ENCODE measurements at regions not wholly inside any gene's neighbourhood (a gene's known extent, or its start where the extent isn't known, plus 50 kb on each side); places are given as distances from the start of the nearest gene placed in this dataset.
A peak's percentile ranks its signal among the peaks of the same experiment; 100 is the strongest.

DNA sequence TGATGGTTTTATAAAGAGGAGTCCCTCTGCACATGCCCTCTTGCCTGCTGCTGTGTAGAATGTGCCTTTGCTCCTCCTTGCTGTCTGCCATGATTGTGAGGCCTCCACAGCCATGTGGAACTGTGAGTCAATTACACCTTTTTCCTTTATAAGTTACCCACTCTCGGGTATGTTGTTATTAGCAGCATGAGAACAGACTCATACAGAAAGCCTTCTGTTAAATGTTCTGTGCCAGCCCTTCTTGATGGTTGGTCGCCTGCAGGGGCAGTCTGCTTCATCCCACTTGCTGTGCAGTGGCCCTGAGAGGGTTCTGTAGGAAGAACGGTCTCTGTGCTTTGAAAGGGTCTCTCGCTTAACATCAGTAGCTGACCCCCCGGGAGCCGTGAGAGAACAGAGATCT is 248.9 kb upstream of the IGFBP3 start:
- no peak overlapping the region for H3K27ac Mint-ChIP-seq (ENCODE audit: unreplicated experiment)

DNA sequence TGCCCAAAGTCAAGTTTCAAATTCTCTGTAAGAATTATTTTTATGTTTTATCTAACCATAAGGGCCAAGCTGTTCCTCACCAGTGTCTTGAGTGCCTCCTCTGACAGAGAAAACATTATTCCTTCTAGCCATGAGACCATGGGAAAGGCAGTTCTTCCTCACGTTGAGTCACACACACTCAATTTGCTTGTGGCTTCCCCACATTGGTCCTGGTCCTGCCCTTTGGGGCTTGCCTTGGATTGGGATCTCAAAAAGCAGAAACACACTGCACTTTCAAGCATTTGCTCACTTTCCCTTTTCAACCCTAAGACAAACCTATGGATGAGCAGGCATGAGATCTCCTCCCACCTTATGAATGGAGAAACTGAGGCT is 248.3 kb upstream of the IGFBP3 start:
- no peaks in the 10 kb centered on the region for H4K20me1 ChIP-seq (ENCODE audit: insufficient read depth, low read length)
- H2AFZ ChIP-seq (ENCODE audit: low read depth, low read length) = no peak overlapping the region
- H3K9ac ChIP-seq (ENCODE audit: low read length) = no peak overlapping the region
- Mint-ChIP-seq H3K4me3 (ENCODE audit: unreplicated experiment) (no peak overlapping the region), H3K36me3 (ENCODE audit: low read depth, unreplicated experiment) (no peaks in the 10 kb centered on the region), H3K27me3 (ENCODE audit: low read depth, unreplicated experiment) (no peaks in the 10 kb centered on the region), H3K9me3 (ENCODE audit: unreplicated experiment) (no peaks in the 10 kb centered on the region), H3K27ac (ENCODE audit: unreplicated experiment) (no peak overlapping the region), H3K4me1 (ENCODE audit: low read depth, unreplicated experiment) (peaks cover 21% of the 10 kb centered on the region)
- peaks cover 24% of the 10 kb centered on the region for H3K4me1 ChIP-seq (ENCODE audit: insufficient read depth, low read length)
- no peak overlapping the region for H3K4me2 ChIP-seq (ENCODE audit: low read length)
- DNase-seq (ENCODE audit: low read depth) (no peak), FAIRE-seq (no peak)
- no peaks in the 10 kb centered on the region for H3K9me3 ChIP-seq (ENCODE audit: insufficient read depth, low read depth, low read length)
- H3K79me2 ChIP-seq (ENCODE audit: insufficient read depth, low read length) = no peaks in the 10 kb centered on the region
- no peaks in the 10 kb centered on the region for H3K36me3 ChIP-seq (ENCODE audit: insufficient read depth, low read length)
- H3K27me3 ChIP-seq (ENCODE audit: insufficient read depth, low read length) = no peaks in the 10 kb centered on the region
- no peak overlapping the region for H3K4me3 ChIP-seq (ENCODE audit: insufficient read depth, low read depth, low read length)
- H3K27ac ChIP-seq (ENCODE audit: low read depth, low read length) = no peak overlapping the region
- no peak for TF ChIP-seq EZH2 (IDR thresholded peaks at IDR 0.05; ENCODE audit: insufficient read depth, low read length)
- TF ChIP-seq, protein P1, sequence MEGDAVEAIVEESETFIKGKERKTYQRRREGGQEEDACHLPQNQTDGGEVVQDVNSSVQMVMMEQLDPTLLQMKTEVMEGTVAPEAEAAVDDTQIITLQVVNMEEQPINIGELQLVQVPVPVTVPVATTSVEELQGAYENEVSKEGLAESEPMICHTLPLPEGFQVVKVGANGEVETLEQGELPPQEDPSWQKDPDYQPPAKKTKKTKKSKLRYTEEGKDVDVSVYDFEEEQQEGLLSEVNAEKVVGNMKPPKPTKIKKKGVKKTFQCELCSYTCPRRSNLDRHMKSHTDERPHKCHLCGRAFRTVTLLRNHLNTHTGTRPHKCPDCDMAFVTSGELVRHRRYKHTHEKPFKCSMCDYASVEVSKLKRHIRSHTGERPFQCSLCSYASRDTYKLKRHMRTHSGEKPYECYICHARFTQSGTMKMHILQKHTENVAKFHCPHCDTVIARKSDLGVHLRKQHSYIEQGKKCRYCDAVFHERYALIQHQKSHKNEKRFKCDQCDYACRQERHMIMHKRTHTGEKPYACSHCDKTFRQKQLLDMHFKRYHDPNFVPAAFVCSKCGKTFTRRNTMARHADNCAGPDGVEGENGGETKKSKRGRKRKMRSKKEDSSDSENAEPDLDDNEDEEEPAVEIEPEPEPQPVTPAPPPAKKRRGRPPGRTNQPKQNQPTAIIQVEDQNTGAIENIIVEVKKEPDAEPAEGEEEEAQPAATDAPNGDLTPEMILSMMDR (IDR thresholded peaks at IDR 0.05; ENCODE audit: insufficient read depth, low read depth, low read length) = no peak

More for the DNA sequence above, 248.9 kb upstream of the IGFBP3 start:
- H2AFZ ChIP-seq (ENCODE audit: low read depth, low read length) = no peak overlapping the region
- Mint-ChIP-seq H3K27me3 (ENCODE audit: low read depth, unreplicated experiment) (no peaks in the 10 kb centered on the region), H3K4me3 (ENCODE audit: unreplicated experiment) (no peak overlapping the region), H3K4me1 (ENCODE audit: low read depth, unreplicated experiment) (peaks cover 14% of the 10 kb centered on the region), H3K9me3 (ENCODE audit: unreplicated experiment) (no peaks in the 10 kb centered on the region), H3K36me3 (ENCODE audit: low read depth, unreplicated experiment) (no peaks in the 10 kb centered on the region)
- TF ChIP-seq, protein P1 (IDR thresholded peaks at IDR 0.05; ENCODE audit: insufficient read depth, low read depth, low read length) = no peak
- TF ChIP-seq EZH2 (IDR thresholded peaks at IDR 0.05; ENCODE audit: insufficient read depth, low read length) = no peak
- peaks cover 20% of the 10 kb centered on the region for H3K4me1 ChIP-seq (ENCODE audit: insufficient read depth, low read length)
- no peaks in the 10 kb centered on the region for H3K27me3 ChIP-seq (ENCODE audit: insufficient read depth, low read length)
- H4K20me1 ChIP-seq (ENCODE audit: insufficient read depth, low read length) = no peaks in the 10 kb centered on the region
- DNase-seq (ENCODE audit: low read depth) = no peak
- FAIRE-seq = no peak
- H3K36me3 ChIP-seq (ENCODE audit: insufficient read depth, low read length) = no peaks in the 10 kb centered on the region
- H3K27ac ChIP-seq (ENCODE audit: low read depth, low read length) = no peak overlapping the region
- no peaks in the 10 kb centered on the region for H3K79me2 ChIP-seq (ENCODE audit: insufficient read depth, low read length)
- H3K4me3 ChIP-seq (ENCODE audit: insufficient read depth, low read depth, low read length) = no peak overlapping the region
- H3K9me3 ChIP-seq (ENCODE audit: insufficient read depth, low read depth, low read length) = no peaks in the 10 kb centered on the region
- H3K9ac ChIP-seq (ENCODE audit: low read length) = no peak overlapping the region
- no peak overlapping the region for H3K4me2 ChIP-seq (ENCODE audit: low read length)

DNA sequence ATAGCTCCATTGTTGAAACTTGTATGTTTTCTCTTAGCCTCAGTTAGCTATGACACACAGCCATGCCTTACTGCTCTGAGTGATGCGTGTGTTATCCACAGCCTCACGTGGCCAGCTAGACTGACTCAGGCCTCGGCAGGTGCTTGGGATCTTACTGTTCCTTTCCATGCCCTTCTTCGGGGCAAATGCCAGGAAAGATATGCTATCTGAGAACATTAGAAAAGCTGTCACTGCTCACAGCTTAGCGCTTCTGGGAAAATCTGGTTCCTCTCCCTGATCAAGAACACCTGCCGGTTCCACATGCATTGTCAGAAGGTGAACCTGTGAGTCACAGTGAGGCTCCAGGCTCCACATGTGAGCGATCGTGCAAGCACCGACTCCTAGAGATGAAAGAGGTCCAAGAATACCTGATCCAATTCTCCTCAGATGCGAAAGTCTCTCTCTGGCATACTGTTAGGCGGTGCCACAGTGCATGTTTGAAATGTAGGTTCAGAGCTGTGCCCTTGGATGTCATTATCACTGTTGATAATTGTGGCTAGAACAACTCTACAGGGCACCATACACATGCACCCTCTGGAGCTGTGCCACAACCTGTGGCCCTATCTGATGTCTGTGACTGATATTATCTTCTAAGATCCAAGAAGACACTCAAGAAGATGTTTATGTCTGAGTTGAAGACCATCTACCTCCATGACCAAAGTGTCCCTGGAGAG is 247.8 kb upstream of the IGFBP3 start:
- peak; percentile 62 for DNase-seq (ENCODE audit: low read depth)
- no peak overlapping the region for H3K4me3 Mint-ChIP-seq (ENCODE audit: unreplicated experiment)
- H3K27me3 ChIP-seq (ENCODE audit: insufficient read depth, low read length) = no peaks in the 10 kb centered on the region
- no peaks in the 10 kb centered on the region for H3K9me3 ChIP-seq (ENCODE audit: insufficient read depth, low read depth, low read length)
- H3K79me2 ChIP-seq (ENCODE audit: insufficient read depth, low read length) = no peaks in the 10 kb centered on the region
- no peak overlapping the region for H3K4me2 ChIP-seq (ENCODE audit: low read length)
- H2AFZ ChIP-seq (ENCODE audit: low read depth, low read length) = no peak overlapping the region
- H3K4me1 Mint-ChIP-seq (ENCODE audit: low read depth, unreplicated experiment) = peaks cover 19% of the 10 kb centered on the region
- no peaks in the 10 kb centered on the region for H3K36me3 Mint-ChIP-seq (ENCODE audit: low read depth, unreplicated experiment)
- H4K20me1 ChIP-seq (ENCODE audit: insufficient read depth, low read length) = no peaks in the 10 kb centered on the region
- H3K27ac Mint-ChIP-seq (ENCODE audit: unreplicated experiment) = no peak overlapping the region
- no peaks in the 10 kb centered on the region for H3K36me3 ChIP-seq (ENCODE audit: insufficient read depth, low read length)
- H3K9ac ChIP-seq (ENCODE audit: low read length) = no peak overlapping the region
- TF ChIP-seq, protein P1 (IDR thresholded peaks at IDR 0.05; ENCODE audit: insufficient read depth, low read depth, low read length) = no peak
- TF ChIP-seq EZH2 (IDR thresholded peaks at IDR 0.05; ENCODE audit: insufficient read depth, low read length) = no peak
- H3K27ac ChIP-seq (ENCODE audit: low read depth, low read length) = no peak overlapping the region
- no peak overlapping the region for H3K4me3 ChIP-seq (ENCODE audit: insufficient read depth, low read depth, low read length)
- no peak for FAIRE-seq
- H3K4me1 ChIP-seq (ENCODE audit: insufficient read depth, low read length) = peaks cover 24% of the 10 kb centered on the region
- H3K27me3 Mint-ChIP-seq (ENCODE audit: low read depth, unreplicated experiment) = no peaks in the 10 kb centered on the region
- H3K9me3 Mint-ChIP-seq (ENCODE audit: unreplicated experiment) = no peaks in the 10 kb centered on the region
